PC-3 (cell line): ENCODE measurements at regions not wholly inside any gene's neighbourhood (a gene's known extent, or its start where the extent isn't known, plus 50 kb on each side); places are given as distances from the start of the nearest gene placed in this dataset.

Experiments used
- CTCF ChIP-seq: fragments of 300-600 bp; sonication (generic); conservative IDR thresholded peaks from 2 replicates; pipeline ENCODE4 v1.5.1; 2017; ENCODE audit warnings: antibody characterized with exemption, low read depth, mild to moderate bottlenecking, low read length
- EZH2 ChIP-seq: fragments of 300-600 bp; sonication (generic); IDR thresholded peaks from one replicate; pipeline ENCODE4 v1.6.1; 2017; ENCODE audit warnings: antibody characterized with exemption, mild to moderate bottlenecking, low read length; ENCODE audit not compliant: unreplicated experiment
- EZH2phosphoT487 ChIP-seq: fragments of 300-600 bp; sonication (generic); IDR thresholded peaks from 2 replicates; pipeline ENCODE4 v1.6.1; 2018; ENCODE audit warnings: mild to moderate bottlenecking, antibody characterized with exemption, low read length, borderline replicate concordance

GRCh38 chr4:123615901-123616300 is 219.3 kb downstream of the SPRY1 start:
- TF ChIP-seq CTCF (no peak), EZH2phosphoT487 (no peak), EZH2 (no peak)
